Transverse colon (tissue), 4 donors: ENCODE measurements at regions not wholly inside any gene's neighbourhood (a gene's known extent, or its start where the extent isn't known, plus 50 kb on each side); places are given as distances from the start of the nearest gene placed in this dataset.

Source experiments
- POLR2A ChIP-seq: fragments of 450-650 bp; IDR thresholded peaks from one replicate; pipeline ENCODE4 v1.6.1; 2016; ENCODE audit warnings: antibody characterized with exemption, mild to moderate bottlenecking, moderate library complexity
- POLR2AphosphoS5 ChIP-seq, 3 donors: sonication (generic); formaldehyde crosslinking; IDR thresholded peaks; one replicate each; pipeline ENCODE4 v1.6.1; 2016; ENCODE audit warnings: antibody characterized with exemption in 3 of 3
- TF ChIP-seq, protein P1 (sequence below), 5 experiments: fragments of 200-600 bp in 3 of 5; fragments of 450-650 bp in 2 of 5; sonication (generic) in 3 of 5; IDR thresholded peaks; 1 replicate in 2 of 5; 2 replicates in 3 of 5; pipeline ENCODE4 v1.5.1; 2016 to 2017; ENCODE audit warnings: antibody characterized with exemption in 5 of 5, inconsistent platforms in 3 of 5, mild to moderate bottlenecking in 2 of 5, moderate library complexity in 1 of 5

DNA sequence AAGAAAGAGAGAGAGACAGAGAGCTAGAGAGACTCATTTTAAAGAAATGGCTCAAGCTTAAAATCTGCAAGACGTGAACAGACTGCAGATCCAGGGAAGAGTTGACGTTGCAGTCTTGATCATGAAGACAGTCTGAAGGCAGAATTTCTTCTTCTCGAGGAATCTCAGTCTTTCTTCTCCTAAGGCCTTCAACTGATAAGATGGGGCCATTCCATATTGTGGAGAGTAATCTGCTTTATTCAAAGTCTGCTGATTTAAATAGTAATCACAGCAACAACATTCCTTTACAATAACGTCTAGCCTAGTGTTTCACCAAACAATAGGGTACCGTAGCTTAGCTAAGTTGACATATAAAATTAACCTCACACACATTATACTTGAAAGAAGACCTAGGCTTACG is 208.4 kb upstream of the ADAMTS3 start:
- TF ChIP-seq, protein P1, sequence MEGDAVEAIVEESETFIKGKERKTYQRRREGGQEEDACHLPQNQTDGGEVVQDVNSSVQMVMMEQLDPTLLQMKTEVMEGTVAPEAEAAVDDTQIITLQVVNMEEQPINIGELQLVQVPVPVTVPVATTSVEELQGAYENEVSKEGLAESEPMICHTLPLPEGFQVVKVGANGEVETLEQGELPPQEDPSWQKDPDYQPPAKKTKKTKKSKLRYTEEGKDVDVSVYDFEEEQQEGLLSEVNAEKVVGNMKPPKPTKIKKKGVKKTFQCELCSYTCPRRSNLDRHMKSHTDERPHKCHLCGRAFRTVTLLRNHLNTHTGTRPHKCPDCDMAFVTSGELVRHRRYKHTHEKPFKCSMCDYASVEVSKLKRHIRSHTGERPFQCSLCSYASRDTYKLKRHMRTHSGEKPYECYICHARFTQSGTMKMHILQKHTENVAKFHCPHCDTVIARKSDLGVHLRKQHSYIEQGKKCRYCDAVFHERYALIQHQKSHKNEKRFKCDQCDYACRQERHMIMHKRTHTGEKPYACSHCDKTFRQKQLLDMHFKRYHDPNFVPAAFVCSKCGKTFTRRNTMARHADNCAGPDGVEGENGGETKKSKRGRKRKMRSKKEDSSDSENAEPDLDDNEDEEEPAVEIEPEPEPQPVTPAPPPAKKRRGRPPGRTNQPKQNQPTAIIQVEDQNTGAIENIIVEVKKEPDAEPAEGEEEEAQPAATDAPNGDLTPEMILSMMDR (IDR thresholded peaks at IDR 0.05): no peak
- no peak for TF ChIP-seq POLR2AphosphoS5 (IDR thresholded peaks at IDR 0.05)
- TF ChIP-seq POLR2A: no peak
